Fibroblast of skin of scalp (primary cell): ENCODE measurements at regions not wholly inside any gene's neighbourhood (a gene's known extent, or its start where the extent isn't known, plus 50 kb on each side); places are given as distances from the start of the nearest gene placed in this dataset.

Source experiments
- DNase-seq: peaks from one replicate; pipeline ENCODE4 v3.0.0-alpha.2; 2013

- no peak for DNase-seq
Observed at GRCh38 chr2:117085737-117086136, 728.8 kb upstream of the DDX18 start.

GRCh38 chr2:117086174-117086942, 728.1 kb upstream of the DDX18 start:
- DNase-seq = no peak

- no peak for DNase-seq
Observed at GRCh38 chr2:117086943-117087250, 727.6 kb upstream of the DDX18 start.

GRCh38 chr2:117087535-117088291, 726.8 kb upstream of the DDX18 start:
- DNase-seq = no peak

GRCh38 chr2:117091041-117091837, 723.3 kb upstream of the DDX18 start:
- no peak for DNase-seq

- no peak for DNase-seq
Observed at GRCh38 chr2:117101613-117102012, 712.9 kb upstream of the DDX18 start.

GRCh38 chr2:117108741-117109267, 705.7 kb upstream of the DDX18 start:
- DNase-seq = no peak

GRCh38 chr2:117118994-117119393, 695.5 kb upstream of the DDX18 start:
- no peak for DNase-seq

- no peak for DNase-seq
Observed at GRCh38 chr2:117123362-117123761, 691.1 kb upstream of the DDX18 start.

GRCh38 chr2:117126656-117127055, 687.8 kb upstream of the DDX18 start:
- no peak for DNase-seq

GRCh38 chr2:117127680-117128079, 686.8 kb upstream of the DDX18 start:
- DNase-seq = no peak

GRCh38 chr2:117128461-117128860, 686.0 kb upstream of the DDX18 start:
- DNase-seq = no peak

GRCh38 chr2:117137371-117137770, 677.1 kb upstream of the DDX18 start:
- DNase-seq = no peak

GRCh38 chr2:117169036-117169765, 645.3 kb upstream of the DDX18 start:
- no peak for DNase-seq

- DNase-seq = no peak
Observed at GRCh38 chr2:117170897-117171296, 643.6 kb upstream of the DDX18 start.

- DNase-seq = no peak
Observed at GRCh38 chr2:117179405-117179804, 635.1 kb upstream of the DDX18 start.

GRCh38 chr2:117190856-117191559, 623.5 kb upstream of the DDX18 start:
- no peak for DNase-seq

GRCh38 chr2:117195381-117195780, 619.1 kb upstream of the DDX18 start:
- no peak for DNase-seq

GRCh38 chr2:117199511-117199910, 615.0 kb upstream of the DDX18 start:
- DNase-seq = no peak

- no peak for DNase-seq
Observed at GRCh38 chr2:117212562-117212961, 601.9 kb upstream of the DDX18 start.

- DNase-seq = no peak
Observed at GRCh38 chr2:117217145-117217544, 597.3 kb upstream of the DDX18 start.

- DNase-seq = no peak
Observed at GRCh38 chr2:117222809-117223208, 591.7 kb upstream of the DDX18 start.
